Muscle layer of duodenum (tissue), 2 donors: ENCODE measurements at regions not wholly inside any gene's neighbourhood (a gene's known extent, or its start where the extent isn't known, plus 50 kb on each side); places are given as distances from the start of the nearest gene placed in this dataset.

Experiments
- H3K27ac ChIP-seq: one replicate; pipeline ENCODE4 v1.7.0; 2013; ENCODE audit warnings: mild to moderate bottlenecking, low read length
- H3K27me3 ChIP-seq: one replicate; pipeline ENCODE4 v1.7.0; 2013; ENCODE audit warnings: low read depth, mild to moderate bottlenecking, control low read depth, low read length
- H3K36me3 ChIP-seq, 2 donors: one replicate each; pipeline ENCODE4 v1.7.0; 2013; ENCODE audit warnings: low read length in 2 of 2, control low read depth in 1 of 2, mild to moderate bottlenecking in 1 of 2; ENCODE audit not compliant: insufficient read depth in 2 of 2, control insufficient read depth in 1 of 2
- H3K4me1 ChIP-seq, 2 donors: one replicate each; pipeline ENCODE4 v1.7.0; 2013; ENCODE audit warnings: low read length in 2 of 2, mild to moderate bottlenecking in 2 of 2, control low read depth in 1 of 2, moderate library complexity in 1 of 2; ENCODE audit not compliant: insufficient read depth in 2 of 2, control insufficient read depth in 1 of 2
- H3K4me3 ChIP-seq, 2 donors: one replicate each; pipeline ENCODE4 v1.7.0; 2013; ENCODE audit warnings: low read length in 2 of 2, low read depth in 1 of 2, mild to moderate bottlenecking in 1 of 2
- H3K9me3 ChIP-seq, 2 donors: one replicate each; pipeline ENCODE4 v1.7.0; 2013; ENCODE audit warnings: low read length in 2 of 2, control low read depth in 1 of 2, mild to moderate bottlenecking in 1 of 2; ENCODE audit not compliant: control insufficient read depth in 1 of 2
- donor health status: healthy.

DNA sequence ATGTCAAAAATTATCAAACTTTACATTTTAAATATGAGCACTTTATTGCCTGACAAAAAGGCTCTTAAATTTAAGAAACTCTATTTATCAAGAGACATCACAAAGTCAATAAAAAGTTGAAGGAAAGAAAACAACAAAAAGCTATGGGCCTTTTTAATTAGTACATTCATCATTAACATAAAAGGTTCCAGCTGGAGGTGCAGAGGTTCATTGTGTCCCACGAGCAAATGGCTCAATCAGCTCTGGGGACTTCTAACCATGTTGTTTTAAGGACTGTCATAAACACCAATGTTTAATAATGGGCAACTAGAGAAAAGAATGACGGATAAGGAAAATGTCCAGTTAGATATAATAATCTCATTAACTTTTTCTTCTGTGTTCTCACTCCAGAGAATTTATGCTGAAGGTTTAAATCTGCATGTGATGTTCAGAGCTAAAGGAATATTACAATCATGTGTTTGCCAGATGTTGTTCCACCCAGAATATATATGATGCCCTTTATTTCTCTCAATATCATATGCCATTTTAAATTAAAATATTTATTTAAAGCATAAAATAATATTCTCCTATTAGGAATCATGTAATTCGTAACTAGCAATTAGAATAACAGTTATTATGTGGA is 840.3 kb upstream of the ADGRL3 start:
- no peak overlapping the region for H3K27ac ChIP-seq
- H3K4me1 ChIP-seq = no peaks in the 10 kb centered on the region
- H3K27me3 ChIP-seq = no peaks in the 10 kb centered on the region
- no peaks in the 10 kb centered on the region for H3K9me3 ChIP-seq
- no peaks in the 10 kb centered on the region for H3K36me3 ChIP-seq
- no peak overlapping the region for H3K4me3 ChIP-seq

DNA sequence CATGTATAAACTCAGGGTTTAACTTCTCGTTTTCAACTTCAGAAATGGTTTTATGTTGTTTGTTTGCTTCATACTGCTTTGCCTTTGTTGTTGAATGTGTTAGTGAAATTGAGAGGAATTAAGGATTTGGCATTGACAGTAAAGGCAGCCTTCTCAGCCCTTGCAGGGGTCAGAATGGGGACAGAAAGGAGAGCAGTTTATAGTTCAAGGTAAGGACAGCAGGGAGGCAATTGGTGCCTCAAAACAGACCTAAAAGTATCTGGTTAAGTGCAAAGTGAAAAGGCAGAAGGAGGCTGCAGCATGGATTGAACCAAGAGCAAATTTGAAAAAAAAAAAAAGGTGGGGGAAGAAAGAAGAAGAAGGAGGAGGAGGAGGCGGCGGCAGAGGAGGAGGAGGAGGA is 835.0 kb upstream of the ADGRL3 start:
- H3K27me3 ChIP-seq = no peaks in the 10 kb centered on the region
- no peaks in the 10 kb centered on the region for H3K9me3 ChIP-seq
- no peak overlapping the region for H3K4me3 ChIP-seq
- no peaks in the 10 kb centered on the region for H3K36me3 ChIP-seq
- H3K4me1 ChIP-seq = no peaks in the 10 kb centered on the region
- no peak overlapping the region for H3K27ac ChIP-seq

DNA sequence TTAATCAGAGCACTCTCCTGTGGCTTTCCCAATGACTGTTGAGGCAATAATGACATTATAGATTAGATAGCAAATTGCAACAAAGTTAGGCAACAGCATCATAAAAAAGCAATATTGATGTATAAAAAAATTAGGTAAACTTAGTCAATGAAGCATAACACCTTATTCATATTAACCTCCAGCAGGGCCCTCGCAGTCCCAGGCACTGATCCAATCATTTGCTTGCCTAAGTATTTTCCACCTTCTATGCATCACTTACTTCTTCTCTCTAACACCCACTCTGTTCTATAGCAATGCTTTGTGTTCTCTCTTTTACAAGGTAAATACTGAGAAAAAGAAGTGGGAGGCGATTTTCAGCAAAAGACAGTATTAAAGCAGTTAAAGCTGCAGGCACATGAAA is 833.5 kb upstream of the ADGRL3 start:
- Histone ChIP-seq H3K27me3 (no peaks in the 10 kb centered on the region), H3K9me3 (no peaks in the 10 kb centered on the region), H3K4me3 (no peak overlapping the region), H3K27ac (no peak overlapping the region), H3K4me1 (no peaks in the 10 kb centered on the region), H3K36me3 (no peaks in the 10 kb centered on the region)

- Histone ChIP-seq H3K9me3 (no peaks in the 10 kb centered on the region), H3K36me3 (no peaks in the 10 kb centered on the region), H3K27ac (no peak overlapping the region), H3K27me3 (no peaks in the 10 kb centered on the region), H3K4me3 (no peak overlapping the region), H3K4me1 (no peaks in the 10 kb centered on the region)
These were observed 831.1 kb upstream of the ADGRL3 start for GRCh38 chr4:60368986-60369385.

DNA sequence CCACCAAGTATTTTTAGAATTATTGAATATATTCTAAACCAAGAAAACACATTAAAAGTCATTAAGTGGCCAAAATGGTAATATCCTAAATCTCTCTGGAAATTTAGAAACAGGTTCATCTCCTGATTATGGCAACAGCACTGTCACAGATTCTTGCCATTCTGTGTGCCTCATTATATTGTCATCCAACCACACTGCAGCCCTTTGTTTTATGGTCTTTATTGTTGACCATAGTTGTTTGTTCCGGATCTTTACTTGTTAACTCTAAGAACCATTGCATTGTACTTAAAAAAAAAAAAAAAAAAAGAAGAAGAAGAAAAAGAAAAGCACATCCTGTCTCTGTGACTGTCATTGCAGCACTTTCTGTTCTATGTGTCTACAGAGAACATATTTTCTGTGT is 822.1 kb upstream of the ADGRL3 start:
- Histone ChIP-seq H3K36me3 (no peaks in the 10 kb centered on the region), H3K4me1 (no peaks in the 10 kb centered on the region), H3K9me3 (no peaks in the 10 kb centered on the region), H3K4me3 (no peak overlapping the region), H3K27ac (no peak overlapping the region), H3K27me3 (no peaks in the 10 kb centered on the region)

GRCh38 chr4:60384516-60384915 is 815.6 kb upstream of the ADGRL3 start:
- no peak overlapping the region for H3K27ac ChIP-seq
- no peaks in the 10 kb centered on the region for H3K36me3 ChIP-seq
- H3K9me3 ChIP-seq = peaks cover 0 to 4% of the 10 kb centered on the region in 2 donors
- no peaks in the 10 kb centered on the region for H3K27me3 ChIP-seq
- H3K4me3 ChIP-seq = no peak overlapping the region
- H3K4me1 ChIP-seq = no peaks in the 10 kb centered on the region

GRCh38 chr4:60389633-60390032 is 810.5 kb upstream of the ADGRL3 start:
- Histone ChIP-seq H3K4me1 (no peaks in the 10 kb centered on the region), H3K9me3 (peaks cover 0 to 7% of the 10 kb centered on the region in 2 donors), H3K36me3 (no peaks in the 10 kb centered on the region), H3K27me3 (no peaks in the 10 kb centered on the region), H3K27ac (no peak overlapping the region), H3K4me3 (no peak overlapping the region)

- H3K27ac ChIP-seq = no peak overlapping the region
- H3K27me3 ChIP-seq = no peaks in the 10 kb centered on the region
- no peaks in the 10 kb centered on the region for H3K36me3 ChIP-seq
- no peaks in the 10 kb centered on the region for H3K9me3 ChIP-seq
- no peak overlapping the region for H3K4me3 ChIP-seq
- no peaks in the 10 kb centered on the region for H3K4me1 ChIP-seq
These were observed 803.6 kb upstream of the ADGRL3 start for GRCh38 chr4:60396341-60397049.

DNA sequence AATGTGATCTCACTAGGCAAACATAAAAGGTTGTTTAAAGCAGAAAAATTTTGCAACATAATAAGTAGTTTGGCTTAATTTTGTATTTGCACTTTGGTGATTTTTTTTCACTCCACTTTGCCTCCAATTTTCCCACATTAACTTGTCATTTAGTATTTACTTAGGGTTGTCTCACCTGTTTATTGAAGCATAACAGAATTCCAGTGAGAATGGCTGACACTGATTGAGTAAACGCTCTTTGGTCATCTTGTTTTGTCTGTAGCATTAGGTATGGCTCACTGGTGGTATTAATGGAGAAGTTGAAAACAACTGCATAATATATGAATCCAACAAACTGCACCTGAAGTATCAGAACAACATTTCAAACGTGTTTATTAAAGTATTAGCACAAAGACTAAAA is 799.5 kb upstream of the ADGRL3 start:
- no peaks in the 10 kb centered on the region for H3K9me3 ChIP-seq
- H3K4me3 ChIP-seq = no peak overlapping the region
- H3K27me3 ChIP-seq = no peaks in the 10 kb centered on the region
- no peaks in the 10 kb centered on the region for H3K4me1 ChIP-seq
- H3K36me3 ChIP-seq = no peaks in the 10 kb centered on the region
- no peak overlapping the region for H3K27ac ChIP-seq

DNA sequence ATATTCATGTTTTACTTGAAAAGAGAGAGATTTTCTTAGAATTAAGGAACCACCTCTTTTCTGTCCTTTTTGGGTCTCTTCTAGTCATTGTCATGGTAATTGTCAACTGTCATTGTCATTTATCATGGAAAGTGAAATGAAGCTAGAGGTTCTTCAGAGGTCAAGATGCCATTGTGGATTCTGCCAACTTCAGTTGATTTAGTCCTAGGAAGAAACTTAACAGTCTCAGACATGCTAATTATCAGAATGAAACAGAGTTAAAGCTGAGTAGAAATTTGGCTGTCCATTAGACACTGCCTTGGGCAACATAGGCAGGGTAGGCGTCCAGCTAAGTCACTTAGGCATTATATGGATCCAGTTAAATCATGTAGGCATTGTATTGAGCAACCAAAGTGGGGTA is 796.1 kb upstream of the ADGRL3 start:
- no peak overlapping the region for H3K4me3 ChIP-seq
- no peaks in the 10 kb centered on the region for H3K9me3 ChIP-seq

GRCh38 chr4:60422439-60422838 is 777.7 kb upstream of the ADGRL3 start:
- Histone ChIP-seq H3K36me3 (no peaks in the 10 kb centered on the region), H3K27ac (no peak overlapping the region), H3K4me1 (no peaks in the 10 kb centered on the region), H3K4me3 (no peak overlapping the region), H3K9me3 (no peaks in the 10 kb centered on the region), H3K27me3 (no peaks in the 10 kb centered on the region)

More for the DNA sequence above, 796.1 kb upstream of the ADGRL3 start:
- no peaks in the 10 kb centered on the region for H3K36me3 ChIP-seq
- H3K27ac ChIP-seq = no peak overlapping the region
- H3K27me3 ChIP-seq = no peaks in the 10 kb centered on the region
- H3K4me1 ChIP-seq = no peaks in the 10 kb centered on the region
